Glutamatergic neuron (in vitro differentiated cells): ENCODE measurements at regions not wholly inside any gene's neighbourhood (a gene's known extent, or its start where the extent isn't known, plus 50 kb on each side); places are given as distances from the start of the nearest gene placed in this dataset.

Experiments
- DNase-seq: peaks from one replicate; pipeline ENCODE4 v3.0.0; 2022
- H3K27ac Mint-ChIP-seq: one replicate; pipeline ENCODE4 v1.8.0; 2020; ENCODE audit warnings: mild to moderate bottlenecking, mixed read lengths, inconsistent platforms; ENCODE audit not compliant: unreplicated experiment
- H3K27me3 Mint-ChIP-seq: one replicate; pipeline ENCODE4 v1.8.0; 2020; ENCODE audit warnings: mild to moderate bottlenecking, moderate library complexity, mixed read lengths, inconsistent platforms; ENCODE audit not compliant: unreplicated experiment
- H3K36me3 Mint-ChIP-seq: one replicate; pipeline ENCODE4 v1.8.0; 2020; ENCODE audit warnings: mild to moderate bottlenecking, mixed read lengths, inconsistent platforms; ENCODE audit not compliant: unreplicated experiment
- H3K4me1 Mint-ChIP-seq: one replicate; pipeline ENCODE4 v1.8.0; 2020; ENCODE audit warnings: mild to moderate bottlenecking, low read depth, mixed read lengths, inconsistent platforms; ENCODE audit not compliant: unreplicated experiment
- H3K4me3 Mint-ChIP-seq: one replicate; pipeline ENCODE4 v1.8.0; 2020; ENCODE audit warnings: mild to moderate bottlenecking, mixed read lengths, inconsistent platforms; ENCODE audit not compliant: unreplicated experiment
- H3K9me3 Mint-ChIP-seq: one replicate; pipeline ENCODE4 v1.8.0; 2020; ENCODE audit warnings: mild to moderate bottlenecking, moderate library complexity, mixed read lengths, inconsistent platforms; ENCODE audit not compliant: unreplicated experiment
- CTCF ChIP-seq: fragments of 200-600 bp; sonication (generic); IDR thresholded peaks from one replicate; pipeline ENCODE4 v1.5.0; 2021; ENCODE audit not compliant: partially characterized antibody, unreplicated experiment

- H3K4me3 Mint-ChIP-seq = no peak overlapping the region
- peaks cover 7% of the 10 kb centered on the region for H3K9me3 Mint-ChIP-seq
- H3K27me3 Mint-ChIP-seq = peaks cover 3% of the 10 kb centered on the region
- no peak for TF ChIP-seq CTCF
- peaks cover 30% of the 10 kb centered on the region for H3K4me1 Mint-ChIP-seq
- peak overlapping the region; percentile 92 for H3K27ac Mint-ChIP-seq
- DNase-seq = peak; percentile 38
- H3K36me3 Mint-ChIP-seq = peaks cover 5% of the 10 kb centered on the region
These were observed 123.6 kb upstream of the MTNR1B start for GRCh38 chr11:92845805-92846204.

- H3K4me3 Mint-ChIP-seq = no peak overlapping the region
- H3K4me1 Mint-ChIP-seq = peaks cover 29% of the 10 kb centered on the region
- peaks cover 7% of the 10 kb centered on the region for H3K9me3 Mint-ChIP-seq
- DNase-seq = no peak
- peaks cover 3% of the 10 kb centered on the region for H3K27me3 Mint-ChIP-seq
- peaks cover 5% of the 10 kb centered on the region for H3K36me3 Mint-ChIP-seq
- TF ChIP-seq CTCF = no peak
- peak overlapping the region; percentile 92 for H3K27ac Mint-ChIP-seq
These were observed 122.8 kb upstream of the MTNR1B start for GRCh38 chr11:92846491-92847125.

DNA sequence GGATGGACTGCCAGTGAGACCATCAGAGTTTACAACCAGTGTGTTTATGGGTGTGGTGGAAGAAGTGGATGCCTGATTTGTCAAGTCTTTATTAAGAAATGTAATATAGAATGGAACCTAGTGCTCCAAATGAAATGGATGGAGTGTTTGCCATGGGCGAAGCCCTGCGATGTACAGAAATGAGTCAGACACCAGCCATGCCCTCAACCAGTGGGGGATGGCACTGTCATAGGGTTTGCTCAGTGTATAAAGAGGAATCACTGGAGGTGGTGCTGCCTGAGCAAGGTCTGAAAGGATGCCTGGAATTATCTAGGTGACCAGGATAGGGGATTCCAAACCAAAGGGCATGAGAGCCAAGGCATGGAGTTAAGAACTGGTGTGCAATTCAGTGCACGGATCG, 120.9 kb upstream of the MTNR1B start:
- TF ChIP-seq CTCF = no peak
- Mint-ChIP-seq H3K4me1 (peaks cover 30% of the 10 kb centered on the region), H3K27ac (no peak overlapping the region), H3K9me3 (peaks cover 5% of the 10 kb centered on the region), H3K4me3 (no peak overlapping the region), H3K36me3 (peaks cover 5% of the 10 kb centered on the region), H3K27me3 (peaks cover 3% of the 10 kb centered on the region)
- DNase-seq = no peak

DNA sequence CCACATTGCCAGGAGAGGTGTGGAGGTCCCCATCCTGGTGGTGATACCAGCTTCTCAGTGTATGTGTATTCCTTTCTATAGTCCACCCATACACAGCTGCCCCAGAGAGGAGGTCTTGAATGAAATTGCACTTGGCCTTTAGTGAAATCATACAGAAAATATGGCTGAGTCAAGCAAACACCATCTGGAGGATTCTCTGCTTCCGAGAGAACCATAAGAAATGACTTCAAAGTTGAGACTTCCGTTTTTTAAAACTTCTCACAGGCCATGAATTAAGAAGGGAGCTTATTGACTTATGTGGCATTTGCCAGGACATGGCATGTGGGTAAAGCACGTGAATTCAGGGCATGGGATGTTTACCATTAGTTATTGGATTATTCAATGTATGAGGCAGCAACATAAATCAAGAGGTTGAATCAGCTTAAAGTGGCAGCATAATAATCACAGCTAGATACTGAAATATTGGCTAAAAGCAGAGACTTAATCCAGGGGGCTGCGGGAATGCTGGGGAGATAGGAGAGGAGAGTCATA, 119.1 kb upstream of the MTNR1B start:
- Mint-ChIP-seq H3K4me3 (no peak overlapping the region), H3K4me1 (peaks cover 19% of the 10 kb centered on the region), H3K27ac (no peak overlapping the region), H3K36me3 (peaks cover 5% of the 10 kb centered on the region), H3K9me3 (no peaks in the 10 kb centered on the region), H3K27me3 (peaks cover 3% of the 10 kb centered on the region)
- TF ChIP-seq CTCF = no peak
- DNase-seq = no peak

GRCh38 chr11:92852229-92852628, 117.2 kb upstream of the MTNR1B start:
- Mint-ChIP-seq H3K4me1 (peaks cover 7% of the 10 kb centered on the region), H3K9me3 (no peaks in the 10 kb centered on the region), H3K4me3 (no peak overlapping the region), H3K27ac (no peak overlapping the region), H3K27me3 (peaks cover 3% of the 10 kb centered on the region), H3K36me3 (peaks cover 5% of the 10 kb centered on the region)
- DNase-seq = no peak
- no peak for TF ChIP-seq CTCF
